ENCODE measurements at regions not wholly inside any gene's neighbourhood (a gene's known extent, or its start where the extent isn't known, plus 50 kb on each side); places are given as distances from the start of the nearest gene placed in this dataset.
"Not testable (repeated sequence)": the region's sequence is repeated elsewhere in the genome, so short reads cannot be mapped to it uniquely, and the experiment has no call there.

- no peak for DNase-seq
Observed at GRCh38 chr4:17038510-17039176, 140.2 kb upstream of the LDB2 start.

GRCh38 chr4:17033768-17034181 is 135.3 kb upstream of the LDB2 start:
- no peak for DNase-seq

DNA sequence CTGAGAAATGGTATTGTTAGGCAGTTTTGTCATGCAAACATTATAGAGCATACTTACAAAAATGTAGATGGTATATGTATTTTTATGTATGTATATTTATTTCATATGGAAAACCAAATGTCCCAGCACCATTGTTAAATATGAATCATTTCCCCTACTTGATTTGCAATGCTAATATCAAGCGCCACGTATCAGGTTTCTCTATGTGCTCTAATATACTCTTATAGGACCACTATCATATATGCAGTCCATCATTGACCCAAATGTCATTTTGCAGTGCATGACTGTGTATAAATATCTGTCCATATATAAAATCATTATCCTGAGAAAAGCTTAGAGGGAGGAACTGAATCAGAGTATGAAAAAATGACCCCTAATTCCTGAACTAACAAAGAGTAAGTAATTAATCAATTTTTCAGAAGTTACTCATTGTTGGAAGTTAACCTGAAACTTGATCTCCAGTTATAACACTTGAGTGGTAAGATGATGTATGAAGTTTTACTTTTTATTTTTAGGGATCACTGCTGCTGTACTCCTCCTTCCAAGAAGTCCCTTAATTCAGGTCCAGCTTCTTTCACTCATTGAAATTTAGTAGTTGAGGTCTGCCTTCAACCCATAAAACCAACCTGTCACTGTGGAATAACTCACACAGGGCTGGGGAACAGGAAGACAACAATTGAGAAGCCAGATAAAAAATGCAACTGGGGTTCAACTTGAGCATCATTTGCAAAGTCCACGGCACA is 134.8 kb upstream of the LDB2 start:
- no peak for DNase-seq

DNA sequence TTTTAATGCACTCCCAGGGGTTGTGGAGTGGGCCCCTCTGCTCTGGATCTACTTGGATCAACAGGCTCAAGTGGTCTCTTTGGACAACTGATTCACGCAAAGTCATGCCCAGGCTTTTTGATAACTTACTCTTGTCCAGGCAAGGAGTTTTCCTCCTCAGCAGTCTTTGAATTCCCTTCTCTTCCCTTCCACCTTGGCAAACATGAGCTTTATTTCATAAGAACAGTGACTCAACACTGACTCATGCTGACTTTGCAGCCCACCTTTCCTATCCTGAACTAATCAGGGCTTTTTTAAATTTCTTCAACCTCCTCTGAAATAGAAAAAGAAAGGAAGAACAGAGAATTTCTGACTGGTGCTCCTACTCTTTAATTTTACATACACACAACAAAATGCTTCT is 132.1 kb upstream of the LDB2 start:
- no peak for DNase-seq

DNA sequence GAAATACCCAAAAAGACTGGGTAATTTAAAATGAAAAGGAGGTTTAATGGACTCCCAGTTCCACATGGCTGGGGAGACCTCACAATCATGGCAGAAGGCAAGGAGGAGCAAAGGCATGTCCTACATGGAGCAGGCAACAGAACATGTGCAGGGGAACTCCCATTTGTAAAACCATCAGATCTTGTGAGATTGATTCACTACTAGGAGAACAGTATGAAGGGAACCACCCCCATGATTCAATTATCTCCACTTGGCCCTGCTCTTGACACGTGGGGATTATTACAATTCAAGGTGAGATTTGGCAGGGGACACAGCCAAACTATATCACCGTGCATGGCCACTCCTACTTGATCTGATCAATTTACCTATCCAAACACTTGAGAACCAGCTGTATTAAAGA is 131.5 kb upstream of the LDB2 start:
- no peak for DNase-seq

- no peak for DNase-seq
Observed at GRCh38 chr4:17029432-17029831, 131.0 kb upstream of the LDB2 start.

DNA sequence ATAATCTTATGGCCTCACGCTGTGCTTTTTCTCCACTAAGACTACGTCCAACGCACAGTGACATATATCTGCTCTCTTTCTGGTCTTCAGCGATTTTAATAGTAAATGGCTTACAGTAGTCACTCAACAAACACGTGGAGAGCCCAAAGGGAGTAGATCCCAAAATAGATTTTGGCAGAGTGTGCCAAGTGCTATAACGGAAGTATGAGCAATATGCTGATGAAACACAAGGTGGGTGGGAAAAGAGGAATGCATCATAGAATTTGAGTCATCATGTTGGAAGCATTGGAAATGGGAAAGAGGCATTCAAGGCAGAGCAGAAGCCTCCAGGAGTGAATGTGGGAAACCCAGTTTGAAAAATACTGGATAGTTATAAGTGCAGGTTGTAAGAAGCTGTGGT is 129.1 kb upstream of the LDB2 start:
- peak; percentile 9 for DNase-seq

DNA sequence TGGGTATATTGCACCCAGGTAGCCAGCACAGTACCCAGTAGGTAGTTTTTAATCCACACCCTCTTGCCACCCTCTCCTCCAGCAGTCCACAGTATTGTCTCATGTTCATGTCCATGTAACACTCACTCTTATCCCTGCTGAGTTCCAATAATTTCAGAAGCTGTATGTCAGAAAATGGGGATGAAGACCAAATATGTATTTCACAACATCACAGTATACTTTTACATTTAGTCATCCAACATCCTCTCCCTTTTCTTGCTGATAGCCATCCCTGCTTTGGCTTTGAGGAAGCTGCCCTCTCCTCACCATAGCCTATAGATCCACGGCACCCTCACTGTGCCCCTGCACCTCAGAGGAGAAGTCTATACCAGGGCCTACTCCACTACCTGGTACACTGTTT is 126.0 kb upstream of the LDB2 start:
- no peak for DNase-seq

DNA sequence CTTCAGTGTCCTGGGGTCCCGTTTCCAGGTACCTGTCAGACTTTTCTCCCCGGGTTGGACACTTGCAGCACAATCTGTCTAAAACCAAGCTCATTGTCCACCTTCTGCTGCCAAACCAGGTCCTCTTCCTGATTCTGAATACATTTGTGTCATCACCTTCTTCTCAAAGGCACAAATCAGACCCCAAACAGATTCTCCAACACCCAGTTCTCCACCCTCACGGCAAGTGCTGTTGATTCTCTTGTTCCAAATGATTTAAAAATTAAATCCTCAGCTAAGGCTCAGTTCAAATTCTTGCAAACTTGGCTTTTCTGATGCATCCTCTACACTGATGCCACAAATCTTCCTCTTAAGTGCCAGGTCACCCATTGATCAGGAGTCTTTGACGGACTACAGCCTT is 122.5 kb upstream of the LDB2 start:
- DNase-seq: no peak

DNA sequence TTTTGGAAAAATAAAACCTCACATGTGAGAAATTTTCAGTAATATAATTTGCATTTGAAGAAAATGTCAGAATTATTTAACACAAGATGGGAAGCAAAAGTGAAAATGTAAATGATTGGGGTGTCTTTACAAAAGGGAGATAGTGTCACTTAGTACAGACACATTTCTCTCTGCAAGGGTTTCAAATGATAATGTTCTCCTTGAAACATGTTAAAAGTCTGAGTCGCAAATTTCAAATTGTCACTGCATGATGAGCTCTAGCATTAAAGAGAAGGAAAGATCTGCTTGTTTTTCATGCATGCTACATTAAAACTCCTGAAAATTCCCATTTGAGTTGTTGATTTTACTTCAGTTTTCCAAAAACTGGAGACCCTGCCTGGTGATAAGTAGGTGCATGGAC is 122.0 kb upstream of the LDB2 start:
- no peak for DNase-seq

DNA sequence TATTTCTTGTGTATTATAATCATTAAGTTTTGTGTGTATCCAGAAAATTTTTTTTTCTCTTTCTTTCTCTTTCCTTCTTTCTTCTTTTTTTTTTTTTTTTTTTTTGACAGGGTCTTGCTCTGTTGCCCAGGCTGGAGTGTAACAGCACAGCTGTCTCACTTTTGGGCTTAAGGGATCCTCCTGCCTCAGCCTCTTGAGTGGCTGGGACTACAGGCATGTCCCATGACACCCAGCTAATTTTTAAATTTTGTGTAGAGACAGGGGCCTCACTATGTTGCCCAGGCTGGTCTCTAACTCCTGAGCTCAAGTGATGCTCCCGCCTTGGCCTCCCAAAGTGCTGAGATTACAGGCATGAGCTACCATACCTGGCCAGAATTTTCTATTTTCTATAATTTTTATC is 120.2 kb upstream of the LDB2 start:
- not testable (repeated sequence) for DNase-seq

DNA sequence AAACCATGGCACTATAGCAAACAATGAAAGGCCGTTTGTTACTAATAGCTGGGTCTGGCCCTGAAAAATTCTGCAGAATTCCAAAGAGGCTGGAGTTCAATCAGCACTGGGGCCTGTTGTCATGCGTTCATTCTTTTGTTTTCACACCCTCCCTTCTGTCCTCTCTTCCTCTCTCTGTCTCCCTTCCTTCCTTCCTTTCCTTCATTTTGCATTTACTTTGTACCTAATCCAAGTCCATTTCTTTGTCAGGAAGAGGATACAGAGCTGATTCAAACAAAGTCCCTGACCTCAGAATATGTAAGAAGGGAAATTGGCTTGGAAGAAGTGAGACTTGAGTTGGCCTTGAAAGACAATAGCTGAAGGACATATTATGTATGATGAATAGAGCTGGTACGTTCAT is 119.6 kb upstream of the LDB2 start:
- DNase-seq: no peak

DNA sequence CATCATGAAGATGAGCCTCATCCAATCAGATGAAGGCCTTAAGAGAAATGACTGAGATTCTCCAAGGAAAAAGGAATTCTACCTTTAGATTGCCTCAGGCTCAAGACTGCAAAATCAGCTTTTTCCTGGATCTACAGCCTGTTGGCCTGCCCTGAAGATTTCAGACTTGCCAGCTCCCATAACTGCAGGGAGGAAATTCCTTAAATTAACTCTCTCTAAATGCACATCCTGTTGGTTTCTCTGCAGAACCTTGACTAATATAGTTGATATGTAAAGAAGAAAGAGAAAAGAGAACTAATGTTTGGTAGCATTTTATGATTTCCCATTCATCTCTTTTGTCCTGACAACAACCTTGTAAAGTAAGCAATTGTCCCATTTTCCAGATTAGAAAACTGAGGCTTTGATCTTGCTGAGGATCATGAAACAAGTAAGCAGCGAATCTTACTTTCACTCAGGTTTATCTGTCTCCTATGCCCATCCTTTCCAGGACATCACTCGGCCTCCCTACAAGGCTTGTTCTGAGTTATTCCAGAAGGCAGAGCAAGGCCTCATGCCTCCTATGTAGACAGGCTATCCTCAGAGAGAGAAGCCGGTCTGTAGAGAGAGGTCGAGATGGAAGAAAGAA is 115.0 kb upstream of the LDB2 start:
- DNase-seq: no peak

DNA sequence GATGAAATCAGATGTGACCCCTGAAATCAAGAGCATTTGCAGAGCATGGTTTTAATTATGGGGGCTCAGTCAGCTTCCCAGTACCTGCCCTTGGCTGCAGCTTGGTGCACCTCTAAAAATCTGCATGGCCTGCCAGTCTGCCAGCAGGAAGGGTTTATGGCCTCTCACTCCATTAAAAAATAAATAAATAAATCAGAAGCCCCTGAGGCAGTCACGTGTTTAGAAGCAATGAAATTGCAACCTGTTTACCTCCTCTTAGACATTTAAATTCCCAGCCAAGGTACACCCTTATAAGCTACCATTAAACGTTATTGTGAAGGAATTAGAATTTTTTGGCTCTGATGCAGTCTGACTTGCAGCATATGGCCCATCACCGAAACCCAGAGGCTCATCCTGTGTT is 114.0 kb upstream of the LDB2 start:
- no peak for DNase-seq

DNA sequence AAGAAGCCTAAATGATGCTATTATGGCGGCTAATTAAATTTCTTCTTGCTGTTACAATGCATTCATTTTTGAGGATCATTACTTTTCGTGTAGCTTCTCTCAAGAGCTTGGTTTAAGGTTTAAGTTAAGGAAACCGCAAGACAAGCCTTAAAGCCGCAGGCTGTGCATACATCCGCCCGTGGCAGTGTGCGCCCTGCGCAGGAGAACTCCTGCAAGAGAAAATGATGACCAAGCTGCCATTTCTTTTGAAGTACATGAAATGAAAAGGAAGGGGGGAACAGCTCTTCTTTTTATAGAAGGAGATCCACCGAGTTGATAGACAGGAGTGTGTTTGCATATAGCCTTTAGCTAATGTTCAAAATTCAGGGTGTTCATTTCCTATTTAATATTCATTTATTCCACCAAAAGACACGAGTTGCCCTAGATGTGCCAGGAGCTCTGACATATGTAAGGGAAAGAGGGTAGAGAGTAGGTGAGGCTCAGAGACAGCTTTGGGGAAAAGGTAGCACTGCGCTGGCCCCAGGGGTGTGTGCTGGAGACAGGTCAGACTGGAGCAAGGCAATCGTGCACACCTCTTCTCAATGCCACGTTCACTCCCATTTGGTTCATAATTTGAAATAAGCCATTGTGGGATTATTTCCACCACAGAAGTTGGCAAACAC is 112.1 kb upstream of the LDB2 start:
- DNase-seq: peak; percentile 57

GRCh38 chr4:17009871-17010367 is 111.5 kb upstream of the LDB2 start:
- DNase-seq: no peak

- no peak for DNase-seq
Observed at GRCh38 chr4:17008834-17009345, 110.4 kb upstream of the LDB2 start.

DNA sequence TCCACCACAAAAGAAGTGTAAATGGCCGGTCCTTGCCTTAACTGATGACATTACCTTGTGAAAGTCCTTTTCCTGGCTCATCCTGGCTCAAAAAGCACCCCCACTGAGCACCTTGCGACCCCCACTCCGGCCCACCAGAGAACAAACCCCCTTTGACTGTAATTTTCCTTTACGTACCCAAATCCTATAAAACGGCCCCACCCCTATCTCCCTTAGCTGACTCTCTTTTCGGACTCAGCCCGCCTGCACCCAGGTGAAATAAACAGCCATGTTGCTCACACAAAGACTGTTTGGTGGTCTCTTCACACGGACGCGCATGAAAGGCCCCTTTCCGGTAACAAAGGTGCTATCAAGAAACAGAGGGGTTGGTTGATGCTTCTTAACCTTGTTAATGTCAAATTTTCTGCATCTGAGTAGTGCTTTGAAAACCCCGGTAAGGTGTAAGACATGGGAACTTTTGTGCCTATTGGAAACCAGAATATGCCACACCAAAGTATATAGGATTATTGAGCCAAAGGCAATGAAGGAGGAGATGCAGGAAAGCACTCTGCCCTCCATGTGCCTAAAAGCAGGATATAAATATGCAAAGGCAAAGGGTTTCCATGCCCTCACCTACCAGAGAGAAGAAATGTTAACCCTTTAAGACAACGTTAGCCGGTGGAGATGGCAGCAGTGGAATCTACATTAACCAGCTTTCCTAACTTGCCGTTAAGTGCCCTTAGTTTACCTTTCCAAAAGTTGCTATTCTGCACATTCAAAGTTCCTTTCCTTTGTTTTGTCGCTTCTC is 105.4 kb upstream of the LDB2 start:
- not testable (repeated sequence) for DNase-seq

GRCh38 chr4:16995451-16995850 is 97.0 kb upstream of the LDB2 start:
- no peak for DNase-seq

GRCh38 chr4:16993956-16994840 is 95.8 kb upstream of the LDB2 start:
- no peak for DNase-seq

DNA sequence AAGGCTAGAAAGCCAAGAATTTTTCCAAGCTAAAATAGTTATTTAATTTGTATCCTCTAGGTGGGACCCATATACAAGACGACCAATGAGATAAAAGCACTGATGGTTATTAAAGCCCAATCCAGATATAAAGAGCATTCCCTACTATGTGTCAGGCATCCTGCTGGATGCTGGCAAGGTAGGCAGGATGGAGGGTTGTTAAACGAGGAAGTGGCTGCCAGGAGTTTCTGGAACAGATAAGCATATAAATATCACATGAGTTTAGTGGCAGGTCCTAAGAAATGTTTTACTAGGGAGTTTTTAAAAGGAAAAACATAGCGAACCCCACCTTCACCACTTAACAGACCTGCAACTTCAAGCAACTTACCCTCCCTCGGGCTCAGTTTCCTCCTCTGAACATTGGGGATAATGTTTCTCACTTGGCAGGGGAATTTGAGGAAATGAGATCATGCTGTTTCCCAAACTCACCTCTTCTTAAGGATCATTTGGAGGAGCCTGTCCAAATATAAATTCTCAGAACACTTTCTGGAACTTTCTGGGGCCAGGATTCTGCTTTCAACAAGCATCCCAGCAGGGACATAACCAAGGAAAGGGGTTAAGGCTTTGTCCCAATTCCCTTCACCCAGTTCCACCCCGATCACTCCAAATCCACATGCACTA is 94.3 kb upstream of the LDB2 start:
- DNase-seq: no peak
